ENCODE measurements at regions not wholly inside any gene's neighbourhood (a gene's known extent, or its start where the extent isn't known, plus 50 kb on each side); places are given as distances from the start of the nearest gene placed in this dataset.
A peak's percentile ranks its signal among the peaks of the same experiment; 100 is the strongest.

- no peaks in the 10 kb centered on the region for H3K27me3 Mint-ChIP-seq (ENCODE audit: low read depth)
Observed at GRCh38 chr5:102130386-102130785, 165.7 kb downstream of the SLCO4C1 start.

GRCh38 chr5:102119252-102119651 is 176.8 kb downstream of the SLCO4C1 start:
- H3K27ac Mint-ChIP-seq (ENCODE audit: unreplicated experiment) = no peak overlapping the region
- peaks cover 3% of the 10 kb centered on the region for H3K9me3 Mint-ChIP-seq
- no peaks in the 10 kb centered on the region for H3K4me1 Mint-ChIP-seq
- H3K36me3 Mint-ChIP-seq (ENCODE audit: low read depth) = peaks cover 3% of the 10 kb centered on the region
- no peaks in the 10 kb centered on the region for H3K27me3 Mint-ChIP-seq (ENCODE audit: low read depth)
- TF ChIP-seq CTCF (conservative IDR thresholded peaks at IDR 0.05) = no peak
- H3K4me3 Mint-ChIP-seq = no peak overlapping the region
- DNase-seq (ENCODE audit: low read depth, low spot score) = no peak

More at GRCh38 chr5:102130386-102130785, 165.7 kb downstream of the SLCO4C1 start:
- Mint-ChIP-seq H3K4me3 (no peak overlapping the region), H3K9me3 (peaks cover 3% of the 10 kb centered on the region), H3K4me1 (no peaks in the 10 kb centered on the region), H3K36me3 (ENCODE audit: low read depth) (peaks cover 2% of the 10 kb centered on the region), H3K27ac (ENCODE audit: unreplicated experiment) (no peak overlapping the region)
- no peak for DNase-seq (ENCODE audit: low read depth, low spot score)
- no peak for TF ChIP-seq CTCF (conservative IDR thresholded peaks at IDR 0.05)

- no peak overlapping the region for H3K27ac Mint-ChIP-seq (ENCODE audit: unreplicated experiment)
- DNase-seq (ENCODE audit: low read depth, low spot score) = no peak
- H3K36me3 Mint-ChIP-seq (ENCODE audit: low read depth) = peaks cover 3% of the 10 kb centered on the region
- peaks cover 3% of the 10 kb centered on the region for H3K9me3 Mint-ChIP-seq
- H3K4me1 Mint-ChIP-seq = no peaks in the 10 kb centered on the region
- TF ChIP-seq CTCF (conservative IDR thresholded peaks at IDR 0.05) = no peak
- H3K4me3 Mint-ChIP-seq = no peak overlapping the region
- no peaks in the 10 kb centered on the region for H3K27me3 Mint-ChIP-seq (ENCODE audit: low read depth)
Observed at GRCh38 chr5:102115736-102116135, 180.3 kb downstream of the SLCO4C1 start.

GRCh38 chr5:102114525-102115069 is 181.5 kb downstream of the SLCO4C1 start:
- DNase-seq (ENCODE audit: low read depth, low spot score) = no peak
- Mint-ChIP-seq H3K36me3 (ENCODE audit: low read depth) (peaks cover 3% of the 10 kb centered on the region), H3K27ac (ENCODE audit: unreplicated experiment) (no peak overlapping the region), H3K27me3 (ENCODE audit: low read depth) (no peaks in the 10 kb centered on the region), H3K4me1 (no peaks in the 10 kb centered on the region), H3K9me3 (peaks cover 3% of the 10 kb centered on the region), H3K4me3 (no peak overlapping the region)
- TF ChIP-seq CTCF (conservative IDR thresholded peaks at IDR 0.05) = no peak

GRCh38 chr5:102107865-102108264 is 188.2 kb downstream of the SLCO4C1 start:
- no peak for TF ChIP-seq CTCF (conservative IDR thresholded peaks at IDR 0.05)
- Mint-ChIP-seq H3K9me3 (no peaks in the 10 kb centered on the region), H3K4me3 (no peak overlapping the region), H3K4me1 (peaks cover 25% of the 10 kb centered on the region), H3K27ac (ENCODE audit: unreplicated experiment) (peak overlapping the region; percentile 17), H3K27me3 (ENCODE audit: low read depth) (no peaks in the 10 kb centered on the region), H3K36me3 (ENCODE audit: low read depth) (no peaks in the 10 kb centered on the region)
- DNase-seq (ENCODE audit: low read depth, low spot score) = no peak
